K562 (cell line): ENCODE measurements at regions not wholly inside any gene's neighbourhood (a gene's known extent, or its start where the extent isn't known, plus 50 kb on each side); places are given as distances from the start of the nearest gene placed in this dataset.

Experiments
- CEBPB ChIP-seq: fragments of 450-650 bp; IDR thresholded peaks from 2 replicates; pipeline ENCODE4 v1.6.1; 2016; ENCODE audit warnings: missing genetic modification characterization, missing compliant biosample characterization
- CHD7 ChIP-seq: fragments of 200-600 bp; sonication (generic); IDR thresholded peaks from one replicate; pipeline ENCODE4 v1.6.1; 2012; ENCODE audit warnings: mild to moderate bottlenecking, low read depth, low read length, inconsistent platforms
- CTCF ChIP-seq, 3 experiments: IDR thresholded peaks in 2 of 3; conservative IDR thresholded peaks in 1 of 3; 2 replicates each; pipeline ENCODE4 v1.5.1; 2011 to 2012; ENCODE audit warnings: low read length in 3 of 3, mild to moderate bottlenecking in 3 of 3, control low read depth in 2 of 3, improper control_type of control experiment in 1 of 3, inconsistent platforms in 1 of 3, low read depth in 1 of 3, mixed read lengths in 1 of 3, moderate library complexity in 1 of 3; ENCODE audit not compliant: insufficient read depth in 2 of 3
- EZH2 ChIP-seq: IDR thresholded peaks from 2 replicates; pipeline ENCODE4 v1.6.1; 2012; ENCODE audit warnings: low read depth, mild to moderate bottlenecking, inconsistent platforms, low read length, borderline replicate concordance
- LCOR ChIP-seq: sonication (generic); formaldehyde crosslinking; IDR thresholded peaks from 2 replicates; pipeline ENCODE4 v1.8.0; 2022; ENCODE audit warnings: mild to moderate bottlenecking, missing genetic modification reagents
- MAFF ChIP-seq: IDR thresholded peaks from 2 replicates; pipeline ENCODE4 v1.6.1; 2012; ENCODE audit warnings: low read length, improper control_type of control experiment
- RFX5 ChIP-seq: IDR thresholded peaks from 2 replicates; pipeline ENCODE4 v1.6.1; 2011; ENCODE audit warnings: low read depth, mild to moderate bottlenecking, improper control_type of control experiment, low read length
- TAF1 ChIP-seq: IDR thresholded peaks from 2 replicates; pipeline ENCODE4 v1.6.1; 2011; ENCODE audit warnings: mild to moderate bottlenecking, low read length, moderate library complexity; ENCODE audit not compliant: insufficient read depth, control insufficient read depth, severe bottlenecking; ENCODE audit errors: extremely low read depth
- TF ChIP-seq, protein P1 (sequence below): sonication (generic); formaldehyde crosslinking; IDR thresholded peaks from 2 replicates; pipeline ENCODE4 v1.9.0; 2022; ENCODE audit warnings: mild to moderate bottlenecking, missing genetic modification reagents
- TF ChIP-seq, protein P2 (sequence below): sonication (generic); formaldehyde crosslinking; IDR thresholded peaks from 2 replicates; pipeline ENCODE4 v1.8.0; 2022; ENCODE audit warnings: missing genetic modification reagents, mild to moderate bottlenecking, borderline replicate concordance

- TF ChIP-seq, protein P1, sequence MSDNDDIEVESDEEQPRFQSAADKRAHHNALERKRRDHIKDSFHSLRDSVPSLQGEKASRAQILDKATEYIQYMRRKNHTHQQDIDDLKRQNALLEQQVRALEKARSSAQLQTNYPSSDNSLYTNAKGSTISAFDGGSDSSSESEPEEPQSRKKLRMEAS (CRISPR knock-in tag), result no peak
- TF ChIP-seq CTCF (IDR thresholded peaks at IDR 0.05 in 2 of 3, conservative IDR thresholded peaks at IDR 0.05 in 1 of 3; ENCODE audit: insufficient read depth in 2 of 3, low read depth in 1 of 3, low read length in 3 of 3) (no peak), TAF1 (no peak), EZH2 (no peak), MAFF (no peak), LCOR (no peak), RFX5 (no peak), CEBPB (tag) (no peak), CHD7 (no peak)
- TF ChIP-seq, protein P2, sequence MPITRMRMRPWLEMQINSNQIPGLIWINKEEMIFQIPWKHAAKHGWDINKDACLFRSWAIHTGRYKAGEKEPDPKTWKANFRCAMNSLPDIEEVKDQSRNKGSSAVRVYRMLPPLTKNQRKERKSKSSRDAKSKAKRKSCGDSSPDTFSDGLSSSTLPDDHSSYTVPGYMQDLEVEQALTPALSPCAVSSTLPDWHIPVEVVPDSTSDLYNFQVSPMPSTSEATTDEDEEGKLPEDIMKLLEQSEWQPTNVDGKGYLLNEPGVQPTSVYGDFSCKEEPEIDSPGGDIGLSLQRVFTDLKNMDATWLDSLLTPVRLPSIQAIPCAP (CRISPR knock-in tag), result no peak
These were observed 526.1 kb downstream of the MIAT start for GRCh38 chr22:27183474-27183873.
